ENCODE measurements at regions not wholly inside any gene's neighbourhood (a gene's known extent, or its start where the extent isn't known, plus 50 kb on each side); places are given as distances from the start of the nearest gene placed in this dataset.
A peak's percentile ranks its signal among the peaks of the same experiment; 100 is the strongest.

- H3K18ac ChIP-seq (ENCODE audit: extremely low read depth, low read length), result no peak overlapping the region
- no peak overlapping the region for H2BK15ac ChIP-seq (ENCODE audit: low read length)
- H3K79me2 ChIP-seq (ENCODE audit: control insufficient read depth in 1 of 2, insufficient read depth in 2 of 2, low read length in 2 of 2), result no peaks in the 10 kb centered on the region
- CTCF ChIA-PET (ENCODE audit: partially characterized antibody), result interaction anchor here (0.7 to 2.4 kb wide), 5 partner anchors 10 to 87 kb away, joined by 3 to 9 read pairs (median 4); no protein-coding TSS in a partner anchor
- H3K27ac ChIP-seq (ENCODE audit: low read depth, low read length), result no peak overlapping the region
- no peak overlapping the region for H4K8ac ChIP-seq (ENCODE audit: extremely low read depth, insufficient read depth, low read length)
- H3K9ac ChIP-seq (replicated peaks in 1 of 4; ENCODE audit: extremely low read depth in 1 of 4, low read depth in 3 of 4, low read length in 3 of 4), result no peak overlapping the region
- H2AK5ac ChIP-seq (ENCODE audit: low read depth, low read length), result no peak overlapping the region
- no peak overlapping the region for H3K4me2 ChIP-seq (ENCODE audit: insufficient read depth in 1 of 2, low read depth in 2 of 2, low read length in 2 of 2)
- POLR2A ChIA-PET (ENCODE audit: partially characterized antibody), result no interaction called here
- H2AFZ ChIP-seq (ENCODE audit: low read length), result no peak overlapping the region
- no peak overlapping the region for H3K4me3 ChIP-seq (ENCODE audit: extremely low read depth in 1 of 4, insufficient read depth in 2 of 4, low read depth in 3 of 4, low read length in 4 of 4)
- no peak overlapping the region for H4K91ac ChIP-seq (replicated peaks; ENCODE audit: insufficient read length, low read length)
- FAIRE-seq (no peak), DNase-seq (ENCODE audit: low read depth in 1 of 2, low spot score in 2 of 2) (peak in 1 of 2 experiments; percentile 31)
- no peak overlapping the region for H2BK12ac ChIP-seq (ENCODE audit: low read depth, low read length)
- H4K5ac ChIP-seq (ENCODE audit: insufficient read length, low read depth, low read length), result no peak overlapping the region
- H2BK20ac ChIP-seq (ENCODE audit: low read length), result no peak overlapping the region
- no peak overlapping the region for H3K23ac ChIP-seq (ENCODE audit: insufficient read length)
- H3K9me3 ChIP-seq (ENCODE audit: insufficient read depth in 2 of 2, low read depth in 1 of 2, low read length in 1 of 2), result peaks cover 0 to 4% of the 10 kb centered on the region in 2 experiments; a peak in 1 of 4 replicates
- H3K23me2 ChIP-seq (ENCODE audit: low read depth, low read length), result no peaks in the 10 kb centered on the region
- TF ChIP-seq GABPA (IDR thresholded peaks at IDR 0.05; ENCODE audit: borderline replicate concordance, insufficient read depth, low read length), result no peak
- no peak for TF ChIP-seq SP4 (IDR thresholded peaks at IDR 0.05; ENCODE audit: low read length)
- no peak for TF ChIP-seq KDM5A (IDR thresholded peaks at IDR 0.05; ENCODE audit: low read length)
- no peak for TF ChIP-seq CBX8 (IDR thresholded peaks at IDR 0.05; ENCODE audit: borderline replicate concordance, low read depth, low read length)
- TF ChIP-seq SRF (IDR thresholded peaks at IDR 0.05; ENCODE audit: low read depth, low read length), result no peak
- TF ChIP-seq JUN (IDR thresholded peaks at IDR 0.05; ENCODE audit: low read depth, low read length), result no peak
- no peak for TF ChIP-seq POLR2AphosphoS5 (IDR thresholded peaks at IDR 0.05; ENCODE audit: low read depth, low read length)
- no peak for TF ChIP-seq TCF12 (IDR thresholded peaks at IDR 0.05; ENCODE audit: low read depth, low read length)
- no peak for TF ChIP-seq CTBP2 (IDR thresholded peaks at IDR 0.05; ENCODE audit: borderline replicate concordance, insufficient read depth, insufficient read length, low read length)
- TF ChIP-seq SUZ12 (IDR thresholded peaks at IDR 0.05; ENCODE audit: low read length), result no peak
- TF ChIP-seq KDM4A (IDR thresholded peaks at IDR 0.05; ENCODE audit: low read depth, low read length, severe bottlenecking), result no peak
- TF ChIP-seq NRF1 (IDR thresholded peaks at IDR 0.05; ENCODE audit: low read depth, low read length), result no peak
- H3K56ac ChIP-seq (replicated peaks; ENCODE audit: insufficient read length, low read depth, low read length), result no peak overlapping the region
- H3K79me1 ChIP-seq (ENCODE audit: low read depth, low read length), result no peaks in the 10 kb centered on the region
- H3K27me3 ChIP-seq (replicated peaks in 1 of 4; ENCODE audit: control insufficient read depth in 3 of 4, extremely low read depth in 1 of 4, insufficient read depth in 3 of 4, low read length in 3 of 4), result no peaks in the 10 kb centered on the region; a peak in 1 of 7 replicates
- no peak overlapping the region for H3K4ac ChIP-seq (replicated peaks; ENCODE audit: insufficient read length, low read depth, low read length)
- no peak overlapping the region for H2BK5ac ChIP-seq (ENCODE audit: low read depth, low read length)
- peaks cover 0 to 5% (median 0%) of the 10 kb centered on the region in 4 experiments; a peak in 2 of 7 replicates for H3K4me1 ChIP-seq (replicated peaks in 1 of 4; ENCODE audit: control insufficient read depth in 3 of 4, insufficient read depth in 4 of 4, low read length in 3 of 4)
- H3K36me3 ChIP-seq (ENCODE audit: control insufficient read depth in 2 of 4, insufficient read depth in 4 of 4, low read length in 3 of 4), result no peaks in the 10 kb centered on the region; a peak in 1 of 8 replicates
- H4K20me1 ChIP-seq (replicated peaks in 1 of 2; ENCODE audit: control insufficient read depth in 1 of 2, insufficient read depth in 2 of 2, low read length in 2 of 2), result no peaks in the 10 kb centered on the region
- no peak overlapping the region for H2BK120ac ChIP-seq (replicated peaks; ENCODE audit: low read depth, low read length)
- WGBS, 2 experiments (ENCODE audit: extremely low coverage in 1 of 2, insufficient coverage in 1 of 2, insufficient read length in 1 of 2, insufficient replicate concordance in 2 of 2, low coverage in 1 of 2, low lambda C conversion rate in 2 of 2, missing lambda C conversion rate in 1 of 2), result 74% methylated on average over 4 of the region's 4 CpGs; no CpG with 5 or more reads in 1 of the 2 experiments
- no peak overlapping the region for H3K14ac ChIP-seq (ENCODE audit: insufficient read length)
Measured at GRCh38 chr9:113720495-113720894, 155.6 kb upstream of the ZNF618 start.
